Calu3 (cell line): ENCODE measurements at regions not wholly inside any gene's neighbourhood (a gene's known extent, or its start where the extent isn't known, plus 50 kb on each side); places are given as distances from the start of the nearest gene placed in this dataset.

Source experiments
- BruUV-seq: library from RNA; stranded (reverse); fragments of 400-500 nt; replicated peaks from 2 replicates; lab custom pipeline; 2021; lab: Mats Ljungman, UMichigan
- CTCF ChIA-PET: fragments of 300-600 bp; sonication (Branson Sonifier 250); formaldehyde crosslinking; loops from one replicate; lab custom pipeline; 2022; ENCODE audit warnings: antibody characterized with exemption; lab: Charles Lee
- DNase-seq: peaks from one replicate; pipeline ENCODE4 v3.0.0; 2022
- H3K27ac Mint-ChIP-seq: one replicate; pipeline ENCODE4 v1.8.0; 2022; ENCODE audit warnings: mixed read lengths; ENCODE audit not compliant: unreplicated experiment
- H3K27me3 Mint-ChIP-seq: one replicate; pipeline ENCODE4 v1.8.0; 2022; ENCODE audit warnings: mixed read lengths; ENCODE audit not compliant: unreplicated experiment
- H3K36me3 Mint-ChIP-seq: one replicate; pipeline ENCODE4 v1.8.0; 2022; ENCODE audit warnings: mild to moderate bottlenecking, moderate library complexity, mixed read lengths; ENCODE audit not compliant: insufficient read depth, unreplicated experiment
- H3K4me1 Mint-ChIP-seq: one replicate; pipeline ENCODE4 v1.8.0; 2022; ENCODE audit warnings: mild to moderate bottlenecking, low read depth, mixed read lengths; ENCODE audit not compliant: unreplicated experiment
- H3K4me3 Mint-ChIP-seq: one replicate; pipeline ENCODE4 v1.8.0; 2022; ENCODE audit warnings: mild to moderate bottlenecking, low read depth, moderate library complexity, mixed read lengths; ENCODE audit not compliant: unreplicated experiment
- H3K9me3 Mint-ChIP-seq: one replicate; pipeline ENCODE4 v1.8.0; 2022; ENCODE audit warnings: low read depth, mixed read lengths; ENCODE audit not compliant: unreplicated experiment
- intact Hi-C: fragments of 100-400 bp; cut with micrococcal nuclease; formaldehyde crosslinking; loops from one replicate; pipeline ENCODE4 v1.10.0; 2022; ENCODE audit not compliant: unreplicated experiment
- TF ChIP-seq, protein P1 (sequence below): fragments of 200-600 bp; IDR thresholded peaks from one replicate; pipeline ENCODE4 v1.8.0; 2022; ENCODE audit warnings: antibody characterized with exemption; ENCODE audit not compliant: unreplicated experiment

DNA sequence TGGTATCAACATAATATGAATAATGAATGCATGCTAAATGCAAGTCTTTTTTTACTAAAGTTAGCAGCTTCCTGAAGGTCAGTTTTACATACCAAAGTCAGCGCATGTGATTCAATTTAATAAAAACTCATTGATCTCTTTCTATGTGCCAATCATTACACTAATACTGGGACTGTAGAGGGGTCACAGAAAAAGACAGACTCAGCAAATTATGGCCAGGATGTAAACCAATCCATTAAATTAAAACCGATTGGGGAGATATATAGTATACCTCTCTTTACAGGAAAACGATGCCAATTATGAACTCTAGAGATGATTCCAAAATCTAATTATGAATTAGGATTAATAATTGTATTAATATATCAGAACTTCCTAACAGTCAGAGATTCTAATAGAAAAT, 624.4 kb upstream of the PCDH20 start:
- CTCF ChIA-PET, result no interaction called here
- BruUV-seq, result no TSS peak
- Mint-ChIP-seq H3K36me3 (no peaks in the 10 kb centered on the region), H3K27ac (no peak overlapping the region), H3K4me3 (no peak overlapping the region), H3K9me3 (peaks cover 2% of the 10 kb centered on the region), H3K4me1 (no peaks in the 10 kb centered on the region), H3K27me3 (no peaks in the 10 kb centered on the region)
- intact Hi-C loops, result no loop called here
- TF ChIP-seq, protein P1, sequence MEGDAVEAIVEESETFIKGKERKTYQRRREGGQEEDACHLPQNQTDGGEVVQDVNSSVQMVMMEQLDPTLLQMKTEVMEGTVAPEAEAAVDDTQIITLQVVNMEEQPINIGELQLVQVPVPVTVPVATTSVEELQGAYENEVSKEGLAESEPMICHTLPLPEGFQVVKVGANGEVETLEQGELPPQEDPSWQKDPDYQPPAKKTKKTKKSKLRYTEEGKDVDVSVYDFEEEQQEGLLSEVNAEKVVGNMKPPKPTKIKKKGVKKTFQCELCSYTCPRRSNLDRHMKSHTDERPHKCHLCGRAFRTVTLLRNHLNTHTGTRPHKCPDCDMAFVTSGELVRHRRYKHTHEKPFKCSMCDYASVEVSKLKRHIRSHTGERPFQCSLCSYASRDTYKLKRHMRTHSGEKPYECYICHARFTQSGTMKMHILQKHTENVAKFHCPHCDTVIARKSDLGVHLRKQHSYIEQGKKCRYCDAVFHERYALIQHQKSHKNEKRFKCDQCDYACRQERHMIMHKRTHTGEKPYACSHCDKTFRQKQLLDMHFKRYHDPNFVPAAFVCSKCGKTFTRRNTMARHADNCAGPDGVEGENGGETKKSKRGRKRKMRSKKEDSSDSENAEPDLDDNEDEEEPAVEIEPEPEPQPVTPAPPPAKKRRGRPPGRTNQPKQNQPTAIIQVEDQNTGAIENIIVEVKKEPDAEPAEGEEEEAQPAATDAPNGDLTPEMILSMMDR, result no peak
- DNase-seq, result no peak

DNA sequence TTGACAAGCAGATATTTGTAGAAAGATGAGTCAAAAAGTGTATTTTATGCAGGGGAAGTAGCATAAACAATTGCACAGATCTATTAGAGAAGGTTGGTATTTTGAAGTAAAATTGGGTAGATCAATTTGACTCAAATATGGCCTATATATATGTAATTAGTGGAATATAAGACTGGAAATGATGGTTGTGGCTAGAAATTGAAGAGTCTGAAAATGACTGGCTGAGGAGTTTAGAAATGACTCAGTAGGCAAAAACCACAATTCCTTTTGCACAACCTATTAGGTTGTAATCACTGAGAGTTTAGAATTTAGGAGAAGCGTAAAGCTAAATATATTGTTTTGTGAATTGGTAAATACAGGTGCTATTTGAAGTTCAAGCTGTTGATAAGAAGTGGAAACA, 622.6 kb upstream of the PCDH20 start:
- intact Hi-C loops, result no loop called here
- Mint-ChIP-seq H3K9me3 (no peaks in the 10 kb centered on the region), H3K36me3 (no peaks in the 10 kb centered on the region), H3K4me1 (no peaks in the 10 kb centered on the region), H3K27ac (no peak overlapping the region), H3K4me3 (no peak overlapping the region), H3K27me3 (no peaks in the 10 kb centered on the region)
- no peak for DNase-seq
- no TSS peak for BruUV-seq
- CTCF ChIA-PET, result no interaction called here
- TF ChIP-seq, protein P1, result no peak

DNA sequence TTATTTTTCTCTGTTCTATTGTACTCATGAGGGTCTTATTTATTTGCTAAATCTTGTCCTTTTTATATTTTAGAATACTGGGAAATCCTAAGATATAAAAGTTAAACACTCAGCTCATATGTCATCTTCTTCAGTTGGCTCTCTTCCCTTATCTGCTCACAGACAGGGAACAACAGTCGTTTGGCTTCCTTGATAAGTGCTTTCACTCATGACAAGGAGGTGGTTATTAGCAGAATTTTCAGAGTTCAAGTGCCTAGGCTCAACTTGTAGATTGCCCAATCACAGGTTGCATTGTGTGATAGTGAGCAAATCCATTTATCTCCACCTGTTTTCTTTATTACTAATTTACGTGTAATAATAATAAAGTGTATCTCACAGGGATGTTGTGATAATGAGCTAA, 620.3 kb upstream of the PCDH20 start:
- Mint-ChIP-seq H3K27me3 (no peaks in the 10 kb centered on the region), H3K9me3 (no peaks in the 10 kb centered on the region), H3K4me3 (no peak overlapping the region), H3K36me3 (no peaks in the 10 kb centered on the region), H3K4me1 (no peaks in the 10 kb centered on the region), H3K27ac (no peak overlapping the region)
- DNase-seq, result no peak
- TF ChIP-seq, protein P1, result no peak
- CTCF ChIA-PET, result no interaction called here
- intact Hi-C loops, result no loop called here
- no TSS peak for BruUV-seq

- H3K9me3 Mint-ChIP-seq, result no peaks in the 10 kb centered on the region
- no peaks in the 10 kb centered on the region for H3K27me3 Mint-ChIP-seq
Measured at GRCh38 chr13:62033934-62034333, 618.3 kb upstream of the PCDH20 start.

More at GRCh38 chr13:62033934-62034333, 618.3 kb upstream of the PCDH20 start:
- BruUV-seq, result no TSS peak
- DNase-seq, result no peak
- Mint-ChIP-seq H3K4me3 (no peak overlapping the region), H3K36me3 (no peaks in the 10 kb centered on the region), H3K4me1 (no peaks in the 10 kb centered on the region), H3K27ac (no peak overlapping the region)
- TF ChIP-seq, protein P1, result no peak
- CTCF ChIA-PET, result no interaction called here
- intact Hi-C loops, result no loop called here
